GM18868 (cell line): ENCODE measurements at regions not wholly inside any gene's neighbourhood (a gene's known extent, or its start where the extent isn't known, plus 50 kb on each side); places are given as distances from the start of the nearest gene placed in this dataset.
"Not testable (repeated sequence)": the region's sequence is repeated elsewhere in the genome, so short reads cannot be mapped to it uniquely, and the experiment has no call there.

Experiments used
- ATAC-seq: cut with Tn5 transposase; IDR thresholded peaks from one replicate; pipeline ENCODE4 v1.9.1; 2021; ENCODE audit warnings: mild to moderate bottlenecking, moderate library complexity; ENCODE audit not compliant: unreplicated experiment

DNA sequence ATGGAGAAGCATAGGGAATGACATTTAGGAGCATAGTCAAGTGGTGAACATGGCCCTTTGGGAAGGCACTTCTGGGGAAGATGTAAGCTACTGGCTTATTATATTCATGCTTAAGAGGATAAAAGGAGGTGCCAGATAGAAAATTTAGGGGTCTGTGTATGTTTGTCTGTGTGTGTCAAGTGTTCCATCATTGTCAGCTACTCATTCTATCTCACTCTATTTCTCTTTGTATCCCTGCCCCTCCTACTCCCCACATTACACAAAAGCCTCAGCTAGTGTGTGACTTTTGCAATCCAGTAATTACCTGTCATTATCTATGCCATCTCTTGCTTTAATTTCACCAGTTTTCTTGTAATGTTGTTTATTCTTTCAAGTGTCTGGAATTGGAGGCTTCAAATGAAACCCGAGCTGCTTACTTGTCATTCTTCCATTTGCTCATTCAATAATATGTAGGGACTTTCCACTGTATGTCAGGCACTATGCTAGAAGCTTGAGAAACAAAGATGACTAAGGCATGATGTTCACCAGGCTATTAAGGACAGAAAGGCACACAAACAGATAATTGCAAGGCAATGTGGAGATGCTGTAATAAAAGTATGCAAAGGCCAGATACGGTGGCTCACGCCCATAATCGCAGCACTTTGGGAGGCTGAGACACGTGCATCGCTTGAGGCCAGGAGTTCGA is 229.8 kb upstream of the TEX13C start:
- no peak for ATAC-seq

DNA sequence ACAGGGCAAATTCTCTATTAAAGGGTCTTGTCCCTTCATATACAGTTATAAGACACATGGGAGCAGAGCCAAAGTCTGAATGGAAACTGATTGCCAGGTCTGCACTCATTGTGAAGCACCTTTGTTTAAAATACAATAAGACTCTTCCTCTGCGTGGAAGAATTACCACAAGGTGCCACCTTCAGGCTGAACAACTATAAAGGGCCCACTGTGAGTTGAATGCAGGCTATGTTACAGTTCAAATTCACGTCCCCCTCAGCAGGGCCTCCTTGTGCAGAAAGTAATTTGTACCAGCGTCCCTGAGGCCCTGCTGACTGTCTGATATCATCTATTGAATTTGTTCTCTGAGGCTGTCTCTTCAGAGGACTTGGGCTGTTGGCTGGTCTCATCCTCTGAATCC is 225.8 kb upstream of the TEX13C start:
- no peak for ATAC-seq

DNA sequence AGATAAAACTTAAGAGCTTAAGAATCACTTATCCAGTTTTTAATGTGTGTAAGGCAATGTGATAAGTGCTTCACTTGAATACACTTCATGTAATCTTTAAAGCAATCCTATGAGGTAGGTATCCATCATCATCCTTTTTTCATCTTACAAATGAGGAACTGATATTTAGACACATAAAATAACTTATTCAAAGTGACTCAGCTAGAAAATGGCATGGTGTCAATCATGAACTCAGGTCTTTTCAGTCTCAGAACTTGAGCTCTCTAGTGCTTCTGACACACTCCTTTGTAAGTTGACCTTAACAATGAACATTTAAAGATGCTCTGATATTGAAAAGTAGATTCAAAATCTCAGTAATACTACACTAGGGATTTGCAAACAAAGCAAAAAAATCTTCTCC is 224.8 kb upstream of the TEX13C start:
- ATAC-seq = no peak

DNA sequence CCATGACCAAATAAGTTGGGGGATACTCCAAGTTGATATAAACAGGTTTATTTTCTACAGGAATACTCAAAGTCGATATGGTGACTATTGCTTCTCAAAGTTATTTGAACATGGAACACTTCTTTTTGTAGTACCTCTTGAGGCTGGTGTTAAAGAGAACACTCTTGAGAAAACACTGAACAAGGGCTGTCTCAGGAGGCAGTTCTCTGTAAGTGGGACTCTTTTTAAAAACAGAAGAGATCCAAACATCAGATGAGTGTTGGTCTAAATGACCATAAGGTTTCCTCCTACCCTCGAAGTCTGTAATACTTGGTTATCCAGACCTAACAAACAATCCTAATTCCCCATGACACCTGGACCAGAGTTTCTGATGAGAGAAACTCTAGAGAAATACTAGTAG is 223.2 kb upstream of the TEX13C start:
- ATAC-seq = no peak

DNA sequence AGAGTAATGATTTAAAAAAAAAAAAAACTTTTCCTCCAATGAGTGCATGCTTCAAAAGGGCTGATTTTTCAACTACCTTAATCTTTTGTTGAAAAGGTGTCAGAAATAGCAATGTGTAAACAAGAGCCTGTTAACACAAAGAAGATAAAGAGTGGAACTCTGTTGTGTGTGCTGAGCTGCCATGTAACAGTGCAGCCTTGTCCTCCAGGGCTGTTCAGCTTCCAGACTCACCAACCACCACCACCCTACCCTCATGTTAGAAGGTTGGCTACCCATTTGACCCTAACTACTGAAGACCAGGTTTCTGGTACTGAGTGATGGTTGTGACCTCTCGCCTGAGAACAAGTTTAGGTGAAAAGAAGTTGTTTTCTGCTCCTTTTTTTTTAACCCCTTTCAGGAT is 222.8 kb upstream of the TEX13C start:
- no peak for ATAC-seq

DNA sequence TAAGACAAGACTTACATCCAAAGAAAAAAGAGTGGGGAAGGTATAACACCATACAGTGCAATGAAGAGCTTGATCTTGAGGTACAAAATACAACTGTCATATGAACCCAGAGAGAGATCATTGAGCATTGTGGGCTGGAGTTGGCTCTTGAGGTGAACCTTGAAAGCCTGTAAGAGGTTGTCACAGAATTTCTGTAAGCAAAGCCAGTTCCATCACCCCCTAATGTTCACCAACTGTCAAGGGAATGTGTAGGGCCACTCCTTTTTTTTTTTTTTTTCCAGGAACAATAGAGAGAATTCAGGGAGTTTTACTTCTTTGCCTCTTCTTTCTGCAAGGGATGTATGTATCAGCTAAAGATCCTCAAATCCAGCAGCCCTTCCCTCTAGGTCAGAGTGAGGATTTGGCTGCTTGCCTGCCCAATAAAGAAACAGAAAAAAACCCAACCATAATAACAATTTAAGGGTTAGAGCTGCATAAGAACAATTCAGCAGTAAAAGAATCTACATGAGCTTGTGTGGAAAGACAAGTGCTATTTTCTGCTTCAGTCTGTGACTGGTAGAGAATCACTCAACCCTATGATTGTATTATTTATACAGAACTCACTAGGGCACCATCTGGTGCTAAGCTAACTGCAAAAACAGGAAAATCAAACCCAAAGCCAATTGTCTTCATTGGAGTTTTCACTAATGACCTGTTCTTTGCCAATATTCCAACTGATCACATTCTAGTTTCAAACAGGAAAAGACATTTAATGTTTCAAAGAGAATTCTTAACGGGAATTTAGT is 217.5 kb upstream of the TEX13C start:
- ATAC-seq = no peak

DNA sequence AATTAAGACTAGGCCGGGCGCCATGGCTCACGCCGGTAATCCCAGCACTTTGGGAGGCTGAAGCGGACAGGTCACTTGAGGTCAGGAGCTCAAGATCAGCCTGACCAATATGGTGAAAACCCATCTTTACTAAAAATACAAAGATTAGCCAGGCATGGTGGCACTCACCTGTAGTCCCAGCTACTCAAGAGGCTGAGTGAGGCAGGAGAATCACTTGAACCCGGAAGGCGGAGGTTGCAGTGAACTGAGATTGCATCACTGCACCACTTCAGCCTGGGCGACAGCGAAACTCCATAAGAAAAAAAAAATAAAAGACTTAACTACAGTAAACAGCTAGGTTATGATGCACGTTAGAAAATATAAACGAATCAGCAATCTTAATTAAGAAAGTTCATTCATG is 216.0 kb upstream of the TEX13C start:
- ATAC-seq = no peak

DNA sequence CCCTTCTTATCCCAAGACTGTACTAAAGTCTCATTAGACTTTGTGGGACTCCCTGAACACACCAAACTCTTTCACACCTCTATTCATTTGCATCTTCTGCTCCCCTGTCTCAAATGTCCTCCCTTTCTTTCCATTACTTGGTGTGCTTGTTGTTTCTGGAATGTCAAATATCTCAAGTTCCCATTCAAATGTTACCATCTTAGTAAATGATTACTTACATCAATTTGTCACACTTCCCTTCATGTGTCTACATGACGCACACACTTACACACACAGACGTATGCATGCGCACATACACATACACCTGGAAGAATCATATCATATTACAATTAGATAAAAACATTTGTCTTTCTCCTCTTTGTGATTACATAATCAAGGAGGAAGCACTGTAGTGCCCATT is 210.8 kb upstream of the TEX13C start:
- ATAC-seq = no peak

DNA sequence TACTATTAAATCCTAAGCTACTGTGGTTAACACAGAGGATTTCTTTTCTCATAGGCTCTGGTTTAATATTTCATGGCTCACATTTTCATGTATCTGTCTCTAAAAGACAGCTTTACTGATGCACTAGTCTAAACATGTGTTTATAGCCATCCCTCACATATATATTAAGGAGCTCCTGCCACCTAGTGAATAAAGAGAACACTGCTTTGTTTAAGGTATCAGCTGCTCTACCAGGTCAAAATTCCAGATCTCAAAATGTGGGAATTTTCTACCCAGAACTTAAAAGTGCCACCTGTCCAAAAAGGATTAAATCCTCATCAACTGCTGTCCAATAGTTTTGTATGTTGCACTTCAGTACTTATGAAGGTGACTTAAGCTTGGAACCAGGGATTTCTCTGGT is 188.5 kb upstream of the TEX13C start:
- ATAC-seq = no peak

DNA sequence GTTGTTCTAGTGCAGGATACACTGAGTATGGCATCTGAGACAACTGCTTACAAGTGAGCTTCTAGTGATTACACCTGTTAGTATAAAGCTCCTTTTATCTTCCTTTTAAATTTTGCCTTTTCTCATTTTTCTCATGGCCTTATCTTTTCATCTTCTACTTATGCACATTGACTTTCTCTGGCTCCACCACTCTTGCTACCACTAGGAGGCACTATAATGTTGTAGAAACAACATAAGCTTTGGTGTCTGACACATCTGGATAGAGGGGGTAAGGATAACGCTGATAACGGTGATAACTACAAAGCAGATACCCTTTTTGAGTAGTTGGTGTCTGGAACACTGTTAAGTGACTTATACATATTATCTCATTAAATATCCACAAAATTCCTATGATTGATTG is 187.4 kb upstream of the TEX13C start:
- peak; percentile 64 for ATAC-seq

DNA sequence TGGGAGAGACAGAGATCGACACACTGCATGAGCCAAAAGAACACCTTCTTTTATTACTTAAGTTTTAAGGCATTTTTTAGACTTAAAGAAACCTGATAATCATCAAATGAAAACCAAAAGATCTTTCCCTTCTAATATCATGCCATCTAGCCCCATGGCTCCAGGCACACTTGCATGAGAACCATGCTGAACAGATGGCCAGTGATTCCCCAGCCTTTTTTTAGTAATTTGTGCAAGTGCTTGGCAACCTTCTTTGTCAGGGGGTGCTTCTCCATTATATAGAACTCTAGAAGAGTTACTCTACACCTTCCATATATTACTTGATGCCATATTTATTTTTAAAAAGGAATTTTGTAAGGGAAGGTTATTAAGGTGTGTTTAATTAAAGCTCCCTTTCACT is 182.2 kb upstream of the TEX13C start:
- ATAC-seq = no peak

DNA sequence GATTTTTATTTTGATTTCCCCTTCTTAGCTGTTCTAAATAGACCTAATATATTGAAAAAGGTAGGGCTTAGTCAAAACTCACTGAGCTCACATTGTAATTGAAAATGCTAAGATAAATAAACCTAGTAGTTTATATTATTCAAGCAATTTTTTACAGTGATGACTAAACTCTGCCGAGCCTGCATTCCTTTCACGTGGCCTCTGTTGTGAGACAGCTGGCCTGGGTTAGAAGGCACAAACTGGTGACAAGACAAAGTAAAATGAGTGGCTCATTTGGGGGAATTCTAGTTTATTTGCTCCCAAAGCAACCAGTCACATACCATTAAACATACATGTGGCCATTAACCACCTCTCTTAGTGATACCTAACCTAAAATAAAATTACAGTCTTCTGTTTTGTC is 169.4 kb upstream of the TEX13C start:
- ATAC-seq = no peak

DNA sequence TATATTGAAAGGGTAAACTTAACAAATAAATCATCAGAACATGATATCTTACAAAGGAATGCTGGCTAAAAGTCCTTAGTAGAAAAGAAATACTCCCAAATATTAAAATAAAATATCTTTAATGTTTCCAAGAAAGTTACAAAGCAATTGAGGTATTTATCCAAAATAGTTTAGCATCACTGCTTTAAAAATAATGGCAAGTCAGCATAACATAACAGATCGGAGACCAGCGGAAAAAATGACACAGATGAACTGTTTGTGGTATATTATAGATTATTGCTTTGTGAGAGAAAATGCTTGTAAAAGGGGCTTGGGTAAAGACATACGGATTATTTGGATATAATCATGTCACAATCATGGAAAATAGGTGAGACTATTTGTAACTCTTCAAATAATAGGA is 168.5 kb upstream of the TEX13C start:
- no peak for ATAC-seq

DNA sequence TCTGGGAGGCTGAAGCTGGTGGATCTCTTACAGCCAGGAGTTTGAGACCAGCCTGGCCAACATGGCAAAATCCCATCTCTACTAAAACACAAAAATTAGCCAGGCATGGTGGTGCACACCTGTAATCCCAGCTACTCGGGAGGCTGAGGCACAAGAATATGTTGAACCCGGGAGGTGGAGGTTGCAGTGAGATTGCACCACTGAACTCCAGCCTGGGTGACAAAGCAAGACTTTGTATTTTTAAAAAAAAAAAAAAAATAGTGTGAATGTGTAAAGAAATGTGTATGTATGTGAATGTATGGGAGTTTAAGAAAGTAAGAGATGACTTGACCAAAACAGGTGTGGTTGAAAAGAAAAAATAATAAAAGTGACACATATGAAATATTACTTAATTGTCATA is 167.7 kb upstream of the TEX13C start:
- ATAC-seq = no peak

DNA sequence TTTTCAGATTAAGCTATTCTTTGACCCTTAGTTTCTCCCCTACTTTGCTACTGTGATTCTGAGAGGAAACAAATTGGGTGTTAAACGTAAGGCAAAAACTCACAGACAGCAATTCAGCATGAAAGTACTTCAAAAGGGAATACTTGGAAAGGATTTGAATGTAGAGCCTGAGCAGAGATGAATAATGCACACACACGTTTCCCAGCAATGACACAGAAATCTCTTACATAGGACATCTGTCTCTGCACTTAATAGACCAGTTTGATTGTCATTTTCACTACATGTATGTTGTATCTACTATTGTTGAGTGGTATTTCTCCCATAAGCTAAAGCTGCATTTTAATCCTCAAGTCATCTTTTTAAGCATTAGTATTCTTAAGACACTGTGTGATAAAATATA is 166.1 kb upstream of the TEX13C start:
- ATAC-seq = no peak

DNA sequence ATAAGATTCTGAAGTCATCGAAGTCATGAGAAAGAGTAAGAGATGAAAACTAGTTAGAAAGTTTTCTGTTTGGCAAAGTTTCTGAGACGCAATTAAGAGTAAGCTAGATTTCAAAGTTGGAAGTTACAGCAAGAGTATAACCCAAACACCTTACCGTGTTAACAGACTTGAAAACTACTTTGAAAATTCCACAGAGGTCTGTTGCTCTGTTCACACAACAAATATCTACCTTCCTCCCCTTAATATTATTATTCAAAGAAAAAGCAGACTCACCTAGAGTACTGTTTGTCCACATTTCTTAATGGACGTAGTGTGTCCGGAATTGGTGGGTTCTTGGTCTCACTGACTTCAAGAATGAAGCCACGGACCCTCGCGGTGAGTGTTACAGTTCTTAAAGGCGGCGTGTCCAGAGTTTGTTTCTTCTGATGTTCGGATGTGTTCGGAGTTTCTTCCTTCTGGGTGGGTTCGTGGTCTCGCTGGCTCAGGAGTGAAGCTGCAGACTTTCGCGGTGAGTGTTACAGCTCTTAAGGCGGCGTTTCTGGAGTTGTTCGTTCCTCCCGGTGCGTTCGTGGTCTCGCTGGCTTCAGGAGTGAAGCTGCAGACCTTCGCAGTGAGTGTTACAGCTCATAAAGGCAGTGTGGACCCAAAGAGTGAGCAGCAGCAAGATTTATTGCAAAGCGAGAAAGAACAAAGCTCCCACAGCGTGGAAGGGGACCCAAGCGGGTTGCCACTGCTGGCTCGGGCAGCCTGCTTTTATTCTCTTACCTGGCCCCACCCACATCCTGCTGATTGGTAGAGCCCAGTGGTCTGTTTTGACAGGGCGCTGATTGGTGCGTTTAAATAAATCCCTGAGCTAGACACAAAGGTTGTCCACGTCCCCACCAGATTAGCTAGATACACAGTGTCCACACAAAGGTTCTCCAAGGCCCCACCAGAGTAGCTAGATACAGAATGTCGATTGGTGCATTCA is 165.1 kb upstream of the TEX13C start:
- not testable (repeated sequence) for ATAC-seq

DNA sequence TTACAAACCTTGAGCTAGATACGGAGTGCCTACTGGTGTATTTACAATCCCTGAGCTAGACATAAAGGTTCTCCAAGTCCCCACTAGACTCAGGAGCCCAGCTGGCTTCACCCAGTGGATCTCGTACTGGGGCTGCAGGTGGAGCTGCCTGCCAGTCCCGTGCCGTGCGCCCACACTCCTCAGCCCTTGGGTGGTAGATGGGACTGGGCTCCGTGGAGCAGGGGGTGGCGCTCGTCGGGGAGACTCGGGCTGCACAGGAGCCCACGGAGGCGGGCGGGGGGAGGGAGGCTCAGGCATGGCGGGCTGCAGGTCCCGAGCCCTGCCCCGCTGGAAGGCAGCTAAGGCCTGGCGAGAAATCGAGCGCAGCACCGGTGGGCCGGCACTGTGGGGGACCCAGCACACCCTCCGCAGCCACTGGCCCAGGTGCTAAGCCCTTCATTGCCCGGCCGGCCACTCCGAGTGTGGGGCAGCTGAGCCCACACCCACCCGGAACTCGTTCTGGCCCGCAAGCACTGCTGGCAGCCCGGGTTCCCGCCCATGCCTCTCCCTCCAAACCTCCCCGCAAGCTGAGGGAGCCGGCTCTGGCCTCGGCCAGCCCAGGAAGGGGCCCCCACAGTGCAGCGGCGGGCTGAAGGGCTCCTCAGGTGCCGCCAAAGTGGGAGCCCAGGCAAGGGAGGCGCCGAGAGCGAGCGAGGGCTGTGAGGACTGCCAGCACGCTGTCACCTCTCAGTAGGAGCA is 164.2 kb upstream of the TEX13C start:
- not testable (repeated sequence) for ATAC-seq

DNA sequence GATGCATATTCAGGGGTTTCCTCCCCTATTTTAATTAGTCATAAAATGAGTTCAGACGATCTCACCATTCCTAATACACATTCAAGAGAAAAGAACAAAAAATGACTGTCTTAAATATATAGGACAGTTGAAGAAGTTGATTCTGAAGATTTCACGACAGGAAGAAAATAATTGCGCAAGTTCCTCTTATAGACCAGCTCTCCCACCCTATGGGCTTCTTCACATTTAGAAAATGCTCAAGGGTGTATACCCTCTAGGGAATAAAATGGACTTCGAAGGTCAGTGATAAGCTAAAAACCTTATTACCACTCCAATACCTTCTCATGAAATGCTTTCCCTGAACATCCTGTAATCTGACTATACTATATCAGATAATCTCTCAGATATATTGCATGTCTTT is 149.2 kb upstream of the TEX13C start:
- no peak for ATAC-seq

DNA sequence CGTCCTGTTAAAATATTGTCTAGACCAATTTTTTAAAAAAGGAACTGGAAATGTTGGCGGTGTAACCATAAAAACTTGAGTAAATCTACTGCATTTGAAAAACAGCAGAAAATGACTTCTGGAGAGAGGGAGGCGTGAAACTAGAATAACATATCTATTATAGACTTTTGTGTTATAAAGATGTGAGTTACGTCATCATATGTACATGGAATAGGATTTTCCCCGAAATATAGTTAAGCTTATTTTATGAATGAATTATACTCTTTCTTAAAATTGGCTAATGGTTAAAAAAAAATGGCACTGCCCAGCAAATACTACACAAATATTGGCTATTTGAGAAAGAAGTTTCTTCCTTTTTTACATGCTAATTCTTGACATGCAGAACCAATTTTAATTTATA is 147.1 kb upstream of the TEX13C start:
- no peak for ATAC-seq

DNA sequence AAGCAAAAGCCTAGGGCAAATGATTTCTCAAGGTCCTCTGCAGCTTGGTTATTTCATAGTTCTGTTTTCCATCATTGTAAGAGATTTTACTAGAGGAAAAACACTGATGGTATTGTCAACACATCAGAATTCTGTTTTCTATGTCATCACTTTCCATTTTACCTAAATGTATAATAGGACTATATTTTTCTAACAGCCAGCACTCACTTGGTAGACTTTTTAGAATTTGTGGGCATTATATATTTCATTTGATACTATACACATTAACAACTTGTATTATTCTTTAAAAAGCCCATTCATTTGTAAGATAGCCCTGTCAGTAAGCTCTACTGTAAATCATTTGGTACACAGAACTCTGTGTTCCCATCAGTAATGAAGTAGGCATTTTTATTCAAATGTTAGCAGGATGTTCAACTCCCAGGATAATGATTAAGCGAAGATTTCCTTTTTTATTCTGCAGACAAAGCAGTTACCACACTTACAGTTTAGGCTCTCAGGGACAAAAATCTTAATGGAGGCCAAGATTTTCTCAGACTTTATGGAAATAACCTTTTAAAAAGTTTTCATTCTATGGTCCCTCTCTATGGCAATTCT is 143.6 kb upstream of the TEX13C start:
- ATAC-seq = no peak
